GM23248 (cell line): ENCODE measurements at regions not wholly inside any gene's neighbourhood (a gene's known extent, or its start where the extent isn't known, plus 50 kb on each side); places are given as distances from the start of the nearest gene placed in this dataset.
A peak's percentile ranks its signal among the peaks of the same experiment; 100 is the strongest.

ENCODE experiments used
- DNase-seq: peaks from one replicate; pipeline ENCODE4 v3.0.0-alpha.2; 2015
- H2AFZ ChIP-seq: fragments of 200-600 bp; sonication (generic); 2 replicates; pipeline ENCODE4 v1.6.1; 2016; ENCODE audit warnings: antibody characterized with exemption
- H3F3A ChIP-seq: fragments of 200-600 bp; sonication (generic); 2 replicates; pipeline ENCODE4 v1.6.1; 2016; ENCODE audit warnings: mild to moderate bottlenecking, antibody characterized with exemption, mixed run types; ENCODE audit not compliant: insufficient read depth
- H3K27ac ChIP-seq: fragments of 200-600 bp; sonication (generic); 2 replicates; pipeline ENCODE4 v1.5.1; 2016; ENCODE audit warnings: mild to moderate bottlenecking
- H3K27me3 ChIP-seq: fragments of 200-600 bp; sonication (generic); replicated peaks from 2 replicates; pipeline ENCODE4 v1.6.1; 2016; ENCODE audit warnings: mild to moderate bottlenecking; ENCODE audit not compliant: insufficient read depth
- H3K36me3 ChIP-seq: fragments of 200-600 bp; sonication (generic); 2 replicates; pipeline ENCODE4 v1.6.1; 2016; ENCODE audit warnings: low read depth, mild to moderate bottlenecking
- H3K4me1 ChIP-seq: fragments of 200-600 bp; sonication (generic); 2 replicates; pipeline ENCODE4 v1.6.1; 2016; ENCODE audit warnings: mild to moderate bottlenecking; ENCODE audit not compliant: insufficient read depth
- H3K4me2 ChIP-seq: fragments of 200-600 bp; sonication (generic); one replicate; pipeline ENCODE4 v1.6.1; 2016; ENCODE audit warnings: mild to moderate bottlenecking; ENCODE audit not compliant: unreplicated experiment
- H3K4me3 ChIP-seq: fragments of 200-600 bp; sonication (generic); 2 replicates; pipeline ENCODE4 v1.5.1; 2016; ENCODE audit warnings: mild to moderate bottlenecking
- H3K79me2 ChIP-seq: fragments of 200-600 bp; sonication (generic); 2 replicates; pipeline ENCODE4 v1.6.1; 2016; ENCODE audit warnings: mild to moderate bottlenecking; ENCODE audit not compliant: insufficient read depth
- H3K9ac ChIP-seq: fragments of 200-600 bp; sonication (generic); 2 replicates; pipeline ENCODE4 v1.6.1; 2016; ENCODE audit warnings: mild to moderate bottlenecking
- H3K9me2 ChIP-seq: fragments of 200-600 bp; sonication (generic); 2 replicates; pipeline ENCODE4 v1.6.1; 2016; ENCODE audit warnings: mixed run types, mild to moderate bottlenecking, moderate library complexity; ENCODE audit not compliant: insufficient read depth
- H3K9me3 ChIP-seq: fragments of 200-600 bp; sonication (generic); one replicate; pipeline ENCODE4 v1.6.1; 2017; ENCODE audit warnings: low read depth
- H4K20me1 ChIP-seq: fragments of 200-600 bp; sonication (generic); 2 replicates; pipeline ENCODE4 v1.6.0; 2016; ENCODE audit not compliant: insufficient read depth
- EZH2 ChIP-seq: fragments of 200-600 bp; sonication (generic); IDR thresholded peaks from 2 replicates; pipeline ENCODE4 v1.6.1; 2018; ENCODE audit warnings: antibody characterized with exemption, mild to moderate bottlenecking; ENCODE audit not compliant: insufficient read depth, poor library complexity, severe bottlenecking
- EZH2phosphoT487 ChIP-seq: fragments of 200-600 bp; sonication (generic); IDR thresholded peaks from 2 replicates; pipeline ENCODE4 v1.6.1; 2018; ENCODE audit warnings: antibody characterized with exemption, moderate library complexity, mild to moderate bottlenecking, low read depth; ENCODE audit not compliant: insufficient read depth
- WGBS, 2 experiments: methylation state at CpG; one replicate each; pipeline ENCODE4 v1.1.6; 2015 to 2017; ENCODE audit warnings: low lambda C conversion rate in 2 of 2, low coverage in 1 of 2; ENCODE audit errors: missing lambda C conversion rate in 2 of 2; 5-methylcytosine and 5-hydroxymethylcytosine counted together
- in situ Hi-C: fragments of 300-500 bp; cut with MboI; formaldehyde crosslinking; loops from 2 replicates; pipeline ENCODE4 v1.15.0; 2020

DNA sequence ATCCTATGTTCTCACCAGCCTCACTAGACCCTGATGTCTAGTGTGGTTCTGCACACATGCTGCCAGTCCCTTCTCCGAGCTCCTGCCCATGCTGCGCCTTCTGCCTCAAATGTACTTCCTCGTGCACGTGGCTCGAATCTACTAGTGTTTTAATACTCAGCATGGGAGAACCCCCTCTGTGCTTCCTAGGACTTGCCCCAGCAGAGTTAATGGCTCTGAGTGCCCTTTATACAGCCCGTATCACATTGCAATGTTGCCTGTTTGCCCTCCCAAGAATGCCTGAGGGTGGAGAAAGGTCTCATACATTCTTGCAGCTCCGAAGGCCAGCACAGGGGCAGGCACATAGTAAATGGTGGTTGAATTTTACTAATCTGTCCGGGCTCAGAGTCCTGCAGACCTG lies 190.8 kb upstream of the NLRP1 start:
- H3K4me2 ChIP-seq: no peak overlapping the region
- no peaks in the 10 kb centered on the region for H3K4me1 ChIP-seq
- no peak overlapping the region for H3K27ac ChIP-seq
- H3K27me3 ChIP-seq: no peaks in the 10 kb centered on the region; the same call in 1 of the 2 replicates
- no peaks in the 10 kb centered on the region for H3K9me2 ChIP-seq
- H3K36me3 ChIP-seq: no peaks in the 10 kb centered on the region
- H3K4me3 ChIP-seq: no peak overlapping the region
- no peak overlapping the region for H3K9ac ChIP-seq
- H3K79me2 ChIP-seq: no peaks in the 10 kb centered on the region
- H3K9me3 ChIP-seq: no peaks in the 10 kb centered on the region
- H2AFZ ChIP-seq: no peak overlapping the region
- no peaks in the 10 kb centered on the region for H4K20me1 ChIP-seq
- TF ChIP-seq EZH2 (no peak), EZH2phosphoT487 (no peak)
- in situ Hi-C loops: no loop called here
- 24 to 29% methylated on average over 8 of the region's 8 CpGs for WGBS, 2 experiments
- no peaks in the 10 kb centered on the region for H3F3A ChIP-seq
- DNase-seq: no peak

DNA sequence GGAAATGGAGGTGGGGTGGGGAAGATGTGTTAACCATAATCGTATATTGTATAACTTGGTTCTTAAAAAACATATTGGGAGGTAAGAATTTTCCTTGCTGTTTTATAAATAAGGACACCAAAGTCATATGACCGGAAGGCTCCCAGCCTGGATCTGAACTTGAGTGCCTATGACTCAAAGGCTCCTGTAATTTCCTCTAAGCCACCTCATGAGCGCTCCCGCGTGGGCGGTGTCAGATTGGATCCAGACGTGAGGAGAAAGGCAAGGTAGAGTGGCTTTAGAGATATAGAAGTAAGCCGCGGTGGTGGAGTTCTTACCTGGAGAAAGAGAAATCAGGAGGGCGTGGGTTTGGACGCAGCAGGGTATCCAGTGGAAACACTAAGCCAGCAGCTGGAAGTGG lies 196.2 kb upstream of the NLRP1 start:
- Histone ChIP-seq H2AFZ (no peak overlapping the region), H4K20me1 (no peaks in the 10 kb centered on the region), H3K27ac (no peak overlapping the region), H3K79me2 (no peaks in the 10 kb centered on the region), H3K36me3 (no peaks in the 10 kb centered on the region), H3K4me1 (no peaks in the 10 kb centered on the region), H3K4me3 (no peak overlapping the region), H3F3A (no peaks in the 10 kb centered on the region), H3K9me3 (no peaks in the 10 kb centered on the region), H3K27me3 (no peaks in the 10 kb centered on the region), H3K9ac (no peak overlapping the region), H3K9me2 (no peaks in the 10 kb centered on the region), H3K4me2 (peak overlapping the region; percentile 12)
- TF ChIP-seq EZH2 (no peak), EZH2phosphoT487 (no peak)
- DNase-seq: peak; percentile 88
- 45 to 48% methylated on average over 11 of the region's 11 CpGs for WGBS, 2 experiments
- in situ Hi-C loops: no loop called here

DNA sequence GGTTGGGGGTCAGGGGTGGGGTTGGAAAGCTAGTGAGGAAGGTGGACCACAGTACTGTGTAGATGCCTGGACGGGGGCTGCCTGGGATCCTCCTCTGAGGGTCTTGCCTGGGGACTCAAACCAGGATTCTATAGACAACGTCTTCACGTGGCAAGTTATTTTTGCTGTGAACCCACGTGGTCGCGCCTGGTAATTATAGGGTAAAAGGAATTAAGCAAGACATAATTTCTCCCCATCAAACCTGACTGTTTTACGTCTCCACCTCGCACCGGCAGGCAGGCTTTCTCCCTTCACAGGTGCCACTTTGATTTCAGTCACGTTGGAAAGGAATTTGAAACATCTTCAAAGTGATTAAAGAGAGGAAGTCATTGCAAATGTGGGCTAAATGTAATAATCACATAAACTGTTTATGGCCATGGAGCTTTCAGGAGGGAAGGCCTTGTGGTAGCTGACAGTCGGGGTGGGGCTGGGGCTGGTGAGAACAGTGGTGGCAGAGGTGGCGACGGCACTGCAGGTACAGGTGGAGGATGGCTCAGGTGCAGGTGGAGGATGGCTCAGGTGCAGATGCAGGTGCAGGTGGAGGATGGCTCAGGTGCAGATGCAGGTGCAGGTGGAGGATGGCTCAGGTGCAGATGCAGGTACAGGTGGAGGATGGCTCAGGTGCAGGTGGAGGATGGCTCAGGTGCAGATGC lies 197.1 kb upstream of the NLRP1 start:
- H3K36me3 ChIP-seq: no peaks in the 10 kb centered on the region
- H4K20me1 ChIP-seq: no peaks in the 10 kb centered on the region
- no peak for DNase-seq
- no peaks in the 10 kb centered on the region for H3K9me3 ChIP-seq
- no peak overlapping the region for H3K9ac ChIP-seq
- no peak overlapping the region for H3K4me3 ChIP-seq
- H3K79me2 ChIP-seq: no peaks in the 10 kb centered on the region
- no peaks in the 10 kb centered on the region for H3K4me1 ChIP-seq
- H3K4me2 ChIP-seq: no peak overlapping the region
- in situ Hi-C loops: no loop called here
- WGBS, 2 experiments: 57 to 63% methylated on average over 13 of the region's 13 CpGs
- no peaks in the 10 kb centered on the region for H3K9me2 ChIP-seq
- no peaks in the 10 kb centered on the region for H3K27me3 ChIP-seq
- H3K27ac ChIP-seq: no peak overlapping the region
- no peaks in the 10 kb centered on the region for H3F3A ChIP-seq
- TF ChIP-seq EZH2: no peak
- no peak for TF ChIP-seq EZH2phosphoT487
- H2AFZ ChIP-seq: no peak overlapping the region

GRCh38 chr17:5783269-5783668 lies 199.0 kb upstream of the NLRP1 start:
- no peak overlapping the region for H3K9ac ChIP-seq
- H3K27me3 ChIP-seq: no peaks in the 10 kb centered on the region
- no peaks in the 10 kb centered on the region for H3K4me1 ChIP-seq
- H2AFZ ChIP-seq: no peak overlapping the region
- H3K4me2 ChIP-seq: no peak overlapping the region
- H3K4me3 ChIP-seq: no peak overlapping the region
- H3K36me3 ChIP-seq: no peaks in the 10 kb centered on the region
- no peak for DNase-seq
- no peak overlapping the region for H3K27ac ChIP-seq
- in situ Hi-C loops: no loop called here
- no peaks in the 10 kb centered on the region for H3F3A ChIP-seq
- 21 to 33% methylated on average over 4 of the region's 4 CpGs for WGBS, 2 experiments
- H3K9me2 ChIP-seq: no peaks in the 10 kb centered on the region
- no peaks in the 10 kb centered on the region for H4K20me1 ChIP-seq
- H3K79me2 ChIP-seq: no peaks in the 10 kb centered on the region
- no peaks in the 10 kb centered on the region for H3K9me3 ChIP-seq
- TF ChIP-seq EZH2phosphoT487: no peak
- no peak for TF ChIP-seq EZH2
